Midbrain (tissue), 1 donor: ENCODE measurements at regions not wholly inside any gene's neighbourhood (a gene's known extent, or its start where the extent isn't known, plus 50 kb on each side); places are given as distances from the start of the nearest gene placed in this dataset.
A peak's percentile ranks its signal among the peaks of the same experiment; 100 is the strongest.
"Not testable (repeated sequence)": the region's sequence is repeated elsewhere in the genome, so short reads cannot be mapped to it uniquely, and the experiment has no call there.

Experiments
- DNase-seq: peaks from one replicate; lab custom pipeline; 2025; lab: John Stamatoyannopoulos, UW

DNA sequence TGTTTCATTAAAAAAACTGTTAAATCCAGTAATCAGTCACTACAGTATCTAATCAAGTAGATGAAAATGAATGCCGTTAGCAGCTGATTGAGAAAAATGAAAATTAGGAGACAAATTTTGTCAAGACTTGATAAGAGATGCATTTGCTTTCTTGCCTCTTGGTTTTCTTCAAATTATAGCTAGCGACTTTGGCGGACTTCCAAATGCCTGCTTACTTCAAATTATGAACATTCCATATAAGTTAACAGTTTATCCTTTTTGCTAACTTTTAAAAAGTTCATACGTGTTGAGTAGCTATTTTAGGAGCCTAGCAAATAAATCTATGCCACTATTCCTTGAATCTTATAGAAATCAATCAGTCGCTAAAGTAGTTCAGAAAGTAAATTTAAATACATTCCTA is 58.8 kb downstream of the PPP4R3C start:
- DNase-seq = no peak

DNA sequence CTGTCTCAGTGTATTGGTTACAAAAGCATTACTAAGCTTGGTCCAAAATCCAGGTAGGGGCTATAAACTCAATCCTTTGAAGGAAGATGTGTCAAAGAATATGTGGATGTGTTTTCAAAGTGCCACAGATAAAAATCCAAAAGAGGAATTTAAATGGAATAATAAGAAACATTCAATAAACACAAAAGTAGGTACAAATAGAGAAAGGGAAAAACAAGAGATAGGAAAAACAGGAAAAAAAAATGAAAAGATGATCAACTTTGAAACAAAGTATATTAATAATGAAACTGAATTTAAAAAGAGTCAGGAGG is 64.0 kb downstream of the PPP4R3C start:
- DNase-seq = no peak

DNA sequence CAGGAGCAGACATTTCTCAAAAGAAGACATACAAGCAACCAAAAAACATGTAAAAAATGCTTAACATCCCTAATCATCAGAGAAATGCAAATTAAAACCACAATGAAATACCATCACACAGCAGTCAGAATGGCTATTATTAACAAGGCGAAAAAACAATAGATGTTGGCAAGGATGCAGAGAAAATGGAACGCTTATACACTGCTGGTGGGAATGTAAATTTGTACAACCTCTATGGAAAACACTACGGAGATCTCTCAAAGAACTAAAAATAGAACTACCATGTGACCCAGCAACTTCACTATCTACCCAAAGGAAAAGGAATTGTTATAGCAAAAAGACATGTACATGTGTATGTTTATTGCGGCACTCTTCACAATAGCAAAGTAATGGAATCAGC is 71.5 kb downstream of the PPP4R3C start:
- DNase-seq = no peak

DNA sequence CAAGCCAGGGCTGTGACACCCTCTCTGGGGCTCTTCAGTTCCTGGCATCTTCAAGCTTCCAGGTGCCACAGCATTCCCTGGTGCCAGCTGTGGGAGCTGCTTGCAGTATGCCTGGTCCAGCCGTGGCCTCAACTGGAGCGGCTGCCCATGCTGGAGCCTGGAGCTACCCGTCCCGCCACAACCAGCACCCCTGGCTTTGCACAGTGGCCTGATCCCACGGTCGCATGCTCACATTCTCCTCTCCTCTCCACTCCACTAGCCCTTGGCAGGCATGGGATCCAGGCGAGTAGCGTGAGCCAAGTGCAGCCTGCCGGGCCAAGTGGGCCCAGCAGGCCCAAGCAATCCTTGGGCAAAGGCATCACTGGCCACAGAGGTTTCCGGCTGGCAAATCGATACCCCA is 81.7 kb downstream of the PPP4R3C start:
- no peak for DNase-seq

DNA sequence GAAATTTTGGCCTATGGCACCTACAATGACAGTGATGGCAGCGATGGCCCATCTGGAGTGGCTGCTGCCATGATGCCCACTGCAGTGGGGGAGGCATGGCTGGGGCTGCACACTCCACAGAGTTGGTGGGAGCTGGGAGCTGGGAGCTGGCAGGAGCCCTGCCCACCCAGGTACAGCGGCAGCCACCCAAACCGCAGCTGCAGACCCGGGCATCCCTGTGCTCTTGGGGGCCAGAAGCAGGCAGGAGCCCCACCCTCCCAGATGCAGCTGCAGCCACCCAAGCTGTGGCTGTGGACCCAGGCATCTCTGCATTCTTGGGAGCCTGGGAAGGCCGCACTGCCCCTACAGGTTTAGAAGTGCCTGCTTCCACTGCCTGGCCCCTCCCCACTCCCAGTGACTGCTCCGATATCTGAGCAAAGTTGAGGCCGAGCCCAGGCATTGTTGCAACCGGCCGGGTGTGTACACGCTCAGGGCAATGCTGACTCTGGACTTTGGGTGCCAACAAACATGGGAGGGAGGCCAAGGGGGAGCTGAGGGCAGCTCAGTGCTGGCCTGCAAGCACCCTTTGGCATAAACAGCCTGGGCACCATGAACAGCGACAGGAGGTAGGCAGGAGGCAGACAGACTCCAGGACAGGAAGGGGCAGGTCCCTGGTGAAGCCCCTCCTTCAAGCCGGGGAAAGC is 82.8 kb downstream of the PPP4R3C start:
- no peak for DNase-seq

DNA sequence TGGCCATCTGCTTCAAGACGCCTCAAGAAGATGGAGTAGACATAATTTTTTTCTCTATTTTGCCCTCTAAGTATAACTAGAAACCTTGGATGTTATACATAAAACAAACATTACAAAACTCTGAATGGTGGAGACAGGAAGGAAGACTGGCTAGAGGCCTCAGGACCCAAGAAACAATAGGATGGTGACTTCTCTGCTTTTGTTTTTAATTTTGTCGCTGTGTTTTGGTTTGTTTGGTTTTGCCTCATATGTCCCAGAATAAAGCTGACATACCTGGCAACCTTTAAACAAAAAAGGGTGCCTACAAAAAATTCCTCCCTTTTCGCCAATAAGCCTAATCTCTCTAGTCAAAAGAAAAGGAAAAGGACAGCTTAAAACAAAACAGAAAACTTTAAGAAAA is 109.1 kb downstream of the PPP4R3C start:
- DNase-seq = no peak

DNA sequence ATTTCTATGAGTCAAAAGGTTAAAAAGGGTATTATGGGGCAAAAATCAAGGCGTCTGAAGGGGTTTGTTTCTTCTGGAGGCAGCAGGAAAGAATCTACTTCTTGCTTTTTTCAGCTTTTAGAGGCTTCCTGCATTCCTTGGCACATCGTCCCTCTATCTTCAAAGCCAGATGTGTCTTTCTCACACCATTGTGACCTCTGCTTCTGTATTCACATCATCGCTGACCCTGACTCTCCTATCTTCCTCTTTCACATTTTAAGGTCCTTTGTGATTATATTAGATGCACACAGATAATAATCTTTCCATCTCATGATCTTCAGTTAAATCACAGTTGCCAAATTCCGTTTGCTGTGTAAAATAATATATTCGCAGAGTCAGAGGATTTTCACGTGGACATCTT is 112.7 kb downstream of the PPP4R3C start:
- DNase-seq = no peak

DNA sequence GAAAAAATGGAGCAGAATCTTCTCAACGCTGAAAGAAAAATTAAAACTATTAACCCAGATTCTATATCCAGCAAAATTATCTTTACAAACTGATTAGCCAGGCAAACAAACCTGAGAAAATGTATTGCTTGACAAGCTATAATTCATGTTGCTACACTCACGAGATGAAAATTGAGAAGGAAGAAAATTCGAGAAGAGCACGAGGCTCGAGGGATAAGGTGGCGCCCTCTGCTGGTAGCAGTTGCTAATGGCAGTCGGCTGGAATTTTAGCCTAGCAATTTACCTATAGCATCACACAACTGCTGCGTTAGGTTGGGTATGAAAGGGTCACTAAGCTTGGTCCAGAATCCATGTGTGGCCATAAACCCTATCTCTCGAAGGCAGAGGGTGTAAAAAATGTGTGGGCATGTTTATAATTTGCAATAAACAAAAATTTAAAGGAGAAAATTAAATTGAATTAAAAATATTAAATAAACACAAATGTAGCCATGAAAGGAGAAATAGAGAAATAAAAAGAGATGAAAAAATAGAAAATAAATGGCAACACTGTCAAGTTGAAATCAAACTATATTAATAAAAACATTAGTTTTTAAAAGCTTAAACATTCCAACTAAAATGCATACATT is 126.6 kb downstream of the PPP4R3C start:
- peak; percentile 8 for DNase-seq

DNA sequence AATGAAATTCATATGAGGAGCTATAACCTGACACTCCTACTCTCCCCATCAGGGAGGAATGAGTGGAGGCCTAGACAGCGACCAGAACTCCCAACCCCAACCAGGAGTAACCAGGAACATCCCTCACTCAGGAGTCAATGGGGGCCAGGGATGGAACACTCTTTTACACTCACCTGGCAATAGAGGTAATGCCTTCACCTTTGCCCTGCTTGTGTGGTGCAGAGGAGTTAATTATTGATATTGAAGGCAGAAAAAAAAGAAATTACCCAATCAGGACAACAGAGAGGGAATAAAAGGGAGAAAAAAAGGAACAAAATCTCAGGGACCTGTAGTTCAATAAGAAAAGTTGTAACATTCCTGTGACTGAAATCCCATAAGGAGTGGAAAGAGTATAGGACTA is 141.5 kb downstream of the PPP4R3C start:
- no peak for DNase-seq

DNA sequence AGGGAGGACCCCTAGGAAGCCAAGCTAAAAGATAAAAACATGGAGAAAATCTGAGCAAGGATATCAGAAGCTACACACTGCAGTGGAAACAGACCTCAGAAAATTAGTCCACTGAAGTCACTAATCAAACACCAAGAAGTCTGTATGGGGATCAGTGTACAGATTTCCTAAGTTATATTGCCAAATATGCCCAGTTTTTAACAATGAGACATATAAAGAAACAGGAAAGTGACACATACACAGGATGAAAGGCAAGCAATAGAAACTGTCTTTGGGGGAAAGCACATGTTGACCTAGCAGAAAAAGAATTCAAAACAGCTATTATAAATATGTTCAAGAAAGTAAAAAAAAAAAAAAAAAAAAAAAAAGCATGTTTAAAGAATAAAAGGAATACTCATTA is 153.7 kb downstream of the PPP4R3C start:
- no peak for DNase-seq

DNA sequence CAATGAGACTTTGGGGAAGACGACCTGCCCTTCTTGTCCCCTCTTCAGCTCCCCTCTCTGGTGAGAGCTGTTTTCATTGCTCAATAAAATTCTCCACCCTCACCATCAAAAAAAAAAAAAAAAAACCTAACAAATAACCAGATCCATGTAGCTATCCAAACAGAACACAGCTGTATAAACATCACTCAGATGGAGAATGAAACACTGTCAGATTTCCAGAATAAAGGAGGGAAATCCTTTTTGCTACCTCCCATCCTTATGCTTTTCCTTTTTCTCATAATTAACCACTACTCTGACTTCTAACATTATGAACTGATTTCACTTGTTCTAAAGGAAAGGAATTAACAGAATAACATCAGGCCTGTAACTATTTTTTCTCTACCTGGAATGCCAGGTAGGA is 155.6 kb downstream of the PPP4R3C start:
- DNase-seq = no peak

DNA sequence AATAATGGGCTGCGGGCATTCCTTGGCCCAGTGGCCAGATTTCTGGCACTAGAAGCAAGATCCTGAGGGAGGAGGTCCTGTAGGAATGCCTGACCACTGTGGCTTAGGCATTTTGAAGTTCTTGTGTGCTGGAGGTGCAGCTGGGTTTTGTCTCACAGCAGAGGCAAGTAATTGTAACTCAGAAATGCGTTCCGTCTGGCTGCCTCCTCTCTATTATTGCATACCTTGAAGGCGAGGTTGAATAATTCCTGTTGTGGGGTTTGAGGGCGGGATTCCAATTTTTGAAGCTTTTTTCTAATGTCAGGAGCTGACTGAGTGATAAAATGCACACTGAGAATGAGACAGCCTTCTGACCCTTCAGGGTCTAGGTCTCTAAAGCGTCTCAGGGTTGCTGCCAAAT is 170.6 kb downstream of the PPP4R3C start:
- not testable (repeated sequence) for DNase-seq

DNA sequence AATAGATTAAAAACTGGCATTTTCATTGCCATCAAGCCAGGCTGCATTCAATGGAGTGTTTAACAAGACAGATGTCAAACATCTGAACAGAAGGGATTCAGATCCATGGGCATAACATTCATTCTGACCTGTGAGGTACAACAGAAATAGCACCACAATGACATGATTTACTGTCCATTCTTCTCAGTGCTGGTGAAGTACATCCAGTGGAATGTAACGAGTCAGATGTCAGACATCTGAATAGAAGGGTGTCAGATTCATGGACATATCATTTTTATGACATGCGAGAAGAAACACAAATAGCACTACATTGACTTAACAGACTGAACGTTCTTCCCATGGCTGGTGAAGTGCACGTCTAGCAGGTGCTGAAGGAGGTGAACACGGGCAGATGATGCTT is 186.4 kb downstream of the PPP4R3C start:
- DNase-seq = no peak

DNA sequence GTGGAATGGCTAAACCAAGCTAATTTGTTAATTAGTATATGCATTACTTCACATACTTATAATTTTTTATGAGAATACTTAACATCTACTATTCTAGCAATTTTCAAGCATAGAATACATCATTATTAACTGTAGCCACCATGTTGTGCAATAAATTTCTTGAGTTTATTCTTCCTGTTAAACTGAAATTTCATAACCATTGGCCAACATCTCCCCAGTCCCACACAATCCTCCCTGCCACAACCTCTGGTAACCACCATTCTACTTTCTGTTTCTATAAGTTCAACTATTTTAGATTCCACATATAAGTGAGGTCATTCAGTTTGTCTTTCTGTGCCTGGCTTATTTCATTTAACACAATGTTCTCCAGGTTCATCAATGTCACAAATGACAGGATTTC is 208.5 kb downstream of the PPP4R3C start:
- DNase-seq = no peak

DNA sequence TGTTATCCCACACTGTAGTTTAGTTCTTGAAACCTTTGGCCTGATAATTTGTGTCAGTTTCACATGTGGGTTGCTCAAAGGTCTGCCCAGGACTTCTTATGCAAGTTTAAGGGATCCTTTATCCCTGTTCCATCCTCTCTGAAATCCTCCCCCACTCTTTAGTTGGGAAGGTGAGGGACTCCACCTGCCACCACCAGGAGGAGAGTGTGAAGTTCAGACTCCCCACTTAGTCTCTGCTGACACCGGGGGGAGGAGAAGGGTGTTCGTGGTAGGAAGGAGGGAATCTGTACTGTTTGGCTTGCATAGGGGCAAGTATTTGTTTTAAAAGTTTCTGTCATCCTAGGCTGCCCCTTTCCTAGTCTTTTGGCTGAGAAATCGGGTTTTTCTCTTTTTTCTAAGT is 211.8 kb downstream of the PPP4R3C start:
- no peak for DNase-seq

DNA sequence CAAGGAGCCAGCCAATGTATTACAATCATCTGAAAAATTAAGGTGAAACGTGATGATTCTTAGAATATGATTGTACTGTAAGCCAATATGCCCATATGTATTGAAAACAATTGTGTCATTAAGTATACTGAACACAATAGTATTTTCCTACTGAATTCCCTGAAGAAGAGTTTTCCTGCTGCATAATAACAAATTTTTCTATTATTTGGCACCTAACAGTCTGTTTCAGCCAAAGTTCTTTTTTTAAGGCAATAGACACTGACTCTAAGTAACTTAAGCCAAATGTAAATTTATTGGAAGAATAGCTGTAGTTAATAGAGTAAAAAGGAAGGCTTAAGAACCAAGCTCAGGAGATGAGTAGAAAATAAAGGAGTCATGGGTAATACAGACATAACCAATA is 220.6 kb downstream of the PPP4R3C start:
- no peak for DNase-seq

DNA sequence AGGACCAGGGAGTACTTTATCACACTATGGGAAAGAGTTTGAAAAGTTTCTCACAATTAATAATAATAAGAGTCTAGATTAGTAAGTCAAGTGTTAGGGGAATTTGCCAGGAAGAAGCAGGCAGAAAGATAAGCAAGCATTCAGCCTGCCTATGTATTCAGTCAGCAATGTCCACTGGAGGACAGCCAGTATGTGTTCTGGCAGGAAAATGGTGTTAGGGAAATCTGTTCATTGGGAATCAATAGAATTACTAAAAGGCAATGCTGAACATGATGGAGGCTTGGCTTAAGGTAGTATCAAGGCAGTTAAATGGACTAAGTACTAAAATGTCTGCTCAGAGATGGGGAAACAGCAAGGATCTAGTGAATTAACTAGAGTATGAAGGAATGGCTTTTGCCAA is 221.2 kb downstream of the PPP4R3C start:
- DNase-seq = no peak

DNA sequence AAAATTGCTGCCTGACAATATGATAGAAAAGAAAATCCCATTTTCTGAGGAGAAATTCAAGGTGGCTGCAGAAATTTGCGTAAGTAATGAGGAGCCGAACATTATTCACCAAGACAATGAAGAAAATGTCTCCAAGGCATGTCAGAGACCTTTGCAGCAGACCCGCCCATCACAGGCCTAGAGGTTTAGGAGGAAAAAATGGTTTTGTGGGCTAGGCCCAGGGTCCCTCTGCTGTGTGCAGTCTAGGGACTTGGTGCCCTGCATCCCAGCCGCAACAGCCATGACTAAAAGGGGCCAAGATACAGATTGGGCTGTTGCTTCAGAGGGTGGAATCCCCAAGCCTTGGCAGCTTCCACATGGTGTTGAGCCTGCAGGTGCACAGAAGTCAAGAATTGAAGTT is 223.1 kb downstream of the PPP4R3C start:
- not testable (repeated sequence) for DNase-seq

DNA sequence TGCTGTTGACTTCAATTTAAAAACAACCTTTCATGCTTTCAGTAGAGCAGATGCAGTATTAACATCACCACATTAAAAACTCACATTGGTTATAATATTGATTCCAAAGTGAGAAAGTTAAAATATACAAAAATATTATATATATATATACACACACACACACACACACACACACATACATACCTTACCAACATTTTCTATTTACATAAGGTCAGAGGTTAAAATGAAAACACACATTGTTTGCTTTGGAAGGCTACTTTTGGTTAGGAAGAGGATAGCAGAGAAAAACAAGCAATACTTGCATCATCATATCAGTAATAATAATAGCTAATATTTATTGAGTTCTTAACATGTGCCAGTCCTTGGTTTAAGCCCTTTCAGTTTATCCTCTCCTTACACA is 226.5 kb downstream of the PPP4R3C start:
- no peak for DNase-seq

DNA sequence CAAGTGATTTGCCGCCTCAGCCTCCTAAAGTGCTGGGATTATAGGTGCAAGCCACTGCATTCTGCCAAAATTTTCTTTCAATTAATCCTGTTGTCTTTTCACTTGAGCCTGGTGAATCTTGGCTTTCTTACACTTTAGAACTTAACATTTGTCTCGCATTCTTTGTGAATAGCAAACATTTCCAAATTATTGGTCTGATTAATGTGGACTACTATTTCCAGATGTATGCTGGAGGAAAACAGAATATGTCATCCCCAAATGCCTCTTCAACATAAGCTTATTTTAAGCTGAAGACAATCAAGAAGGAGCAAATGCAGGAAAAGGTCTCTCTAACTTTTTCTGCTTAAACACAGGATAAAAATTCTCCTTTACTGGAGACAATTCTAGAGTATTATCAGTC is 233.4 kb downstream of the PPP4R3C start:
- DNase-seq = no peak

DNA sequence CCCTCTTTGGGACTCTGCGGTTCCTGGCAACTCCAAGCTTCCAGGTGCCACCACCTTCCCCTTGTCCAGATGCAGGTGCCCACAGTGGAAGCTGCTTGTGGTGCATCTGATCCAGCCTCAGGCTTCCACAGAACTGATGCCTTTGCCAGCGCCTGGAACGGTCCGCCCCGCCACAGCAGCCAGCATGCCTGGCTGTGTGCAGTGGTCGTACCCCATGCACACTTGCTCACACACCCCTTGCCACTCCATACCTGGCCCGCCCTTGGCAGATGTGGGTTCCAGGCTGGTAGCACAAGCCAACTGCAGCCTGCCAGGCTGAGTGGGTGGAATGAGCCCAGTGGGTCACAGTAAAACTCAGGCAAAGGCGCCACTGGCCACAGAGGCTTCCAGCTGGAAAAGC is 240.5 kb downstream of the PPP4R3C start:
- DNase-seq = no peak

DNA sequence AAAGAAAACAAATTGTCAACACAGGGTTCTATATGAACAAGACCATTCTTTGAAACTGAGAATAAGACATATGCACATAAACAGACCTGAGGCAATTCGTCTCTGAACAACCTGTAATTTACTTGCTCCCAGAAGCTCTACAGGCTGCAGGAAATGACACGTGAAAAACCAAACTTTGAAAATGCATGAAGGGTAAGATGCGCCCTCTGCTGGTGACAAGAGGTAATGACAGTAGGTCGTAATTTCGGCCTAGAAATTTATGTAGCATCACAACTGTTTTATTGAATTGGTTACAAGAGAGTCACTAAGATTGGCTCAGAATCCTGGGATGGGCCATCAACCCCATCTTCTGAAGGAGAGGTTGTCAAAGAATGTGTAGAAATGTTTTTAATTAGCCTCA is 276.5 kb downstream of the PPP4R3C start:
- no peak for DNase-seq

DNA sequence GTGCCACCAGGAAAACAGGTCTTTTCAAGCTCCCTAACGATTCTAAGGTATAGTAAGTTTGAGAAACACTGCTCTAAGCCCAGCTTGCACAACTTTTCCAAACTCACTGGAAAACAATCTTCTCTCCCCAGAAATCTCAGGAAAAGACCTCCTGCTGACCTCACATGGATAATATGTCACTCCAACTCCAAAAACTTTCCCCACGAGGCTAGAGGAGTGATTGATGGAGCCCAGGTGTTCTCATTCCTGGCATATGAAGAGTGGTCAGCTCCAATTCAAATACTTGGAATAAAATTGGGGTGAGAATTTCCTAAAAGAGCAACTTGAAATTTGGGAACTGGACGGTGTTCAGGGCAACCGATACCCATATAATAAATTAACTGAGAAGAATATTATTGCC is 299.9 kb downstream of the PPP4R3C start:
- no peak for DNase-seq

DNA sequence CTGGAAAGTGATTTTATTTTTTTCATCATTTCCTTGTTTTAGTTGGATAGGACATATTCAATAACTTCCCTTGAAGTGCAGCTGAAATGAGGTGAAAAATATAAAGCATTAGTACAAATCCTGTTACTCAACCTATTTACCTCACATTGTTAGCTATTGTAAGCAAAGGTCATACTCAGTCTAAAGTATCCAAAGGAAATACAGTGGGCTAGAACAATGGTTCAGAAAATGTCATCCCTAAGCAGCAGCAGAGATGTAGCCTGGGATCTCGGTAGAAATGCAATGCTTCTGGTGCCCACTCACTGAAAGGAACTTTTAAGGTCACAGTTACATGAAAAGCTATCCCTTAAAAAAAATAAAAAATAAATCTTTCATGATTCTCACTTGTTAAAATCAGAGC is 300.6 kb downstream of the PPP4R3C start:
- no peak for DNase-seq
